ENCODE measurements at regions not wholly inside any gene's neighbourhood (a gene's known extent, or its start where the extent isn't known, plus 50 kb on each side); places are given as distances from the start of the nearest gene placed in this dataset.
A peak's percentile ranks its signal among the peaks of the same experiment; 100 is the strongest.

DNA sequence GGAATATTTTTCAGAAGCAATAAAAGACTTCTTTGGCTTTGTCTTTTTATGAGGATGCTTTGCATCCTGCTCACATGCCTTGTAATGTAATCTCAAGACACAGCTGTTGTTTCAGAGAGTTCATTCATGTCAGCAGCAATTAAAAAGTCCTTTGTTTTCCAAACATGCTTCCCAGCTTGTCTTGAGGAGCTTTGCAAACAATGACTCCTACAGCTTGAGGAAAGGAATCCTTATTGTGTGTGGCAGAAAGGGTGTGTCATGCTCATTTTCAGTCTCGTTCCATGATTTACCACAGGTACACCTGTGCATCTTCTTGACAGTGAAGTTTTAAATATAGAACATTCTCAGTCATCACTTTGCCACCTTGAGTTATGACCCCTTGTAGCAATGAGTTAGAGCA lies 139.2 kb upstream of the AADAT start (continued):
- TF ChIP-seq, protein P1, sequence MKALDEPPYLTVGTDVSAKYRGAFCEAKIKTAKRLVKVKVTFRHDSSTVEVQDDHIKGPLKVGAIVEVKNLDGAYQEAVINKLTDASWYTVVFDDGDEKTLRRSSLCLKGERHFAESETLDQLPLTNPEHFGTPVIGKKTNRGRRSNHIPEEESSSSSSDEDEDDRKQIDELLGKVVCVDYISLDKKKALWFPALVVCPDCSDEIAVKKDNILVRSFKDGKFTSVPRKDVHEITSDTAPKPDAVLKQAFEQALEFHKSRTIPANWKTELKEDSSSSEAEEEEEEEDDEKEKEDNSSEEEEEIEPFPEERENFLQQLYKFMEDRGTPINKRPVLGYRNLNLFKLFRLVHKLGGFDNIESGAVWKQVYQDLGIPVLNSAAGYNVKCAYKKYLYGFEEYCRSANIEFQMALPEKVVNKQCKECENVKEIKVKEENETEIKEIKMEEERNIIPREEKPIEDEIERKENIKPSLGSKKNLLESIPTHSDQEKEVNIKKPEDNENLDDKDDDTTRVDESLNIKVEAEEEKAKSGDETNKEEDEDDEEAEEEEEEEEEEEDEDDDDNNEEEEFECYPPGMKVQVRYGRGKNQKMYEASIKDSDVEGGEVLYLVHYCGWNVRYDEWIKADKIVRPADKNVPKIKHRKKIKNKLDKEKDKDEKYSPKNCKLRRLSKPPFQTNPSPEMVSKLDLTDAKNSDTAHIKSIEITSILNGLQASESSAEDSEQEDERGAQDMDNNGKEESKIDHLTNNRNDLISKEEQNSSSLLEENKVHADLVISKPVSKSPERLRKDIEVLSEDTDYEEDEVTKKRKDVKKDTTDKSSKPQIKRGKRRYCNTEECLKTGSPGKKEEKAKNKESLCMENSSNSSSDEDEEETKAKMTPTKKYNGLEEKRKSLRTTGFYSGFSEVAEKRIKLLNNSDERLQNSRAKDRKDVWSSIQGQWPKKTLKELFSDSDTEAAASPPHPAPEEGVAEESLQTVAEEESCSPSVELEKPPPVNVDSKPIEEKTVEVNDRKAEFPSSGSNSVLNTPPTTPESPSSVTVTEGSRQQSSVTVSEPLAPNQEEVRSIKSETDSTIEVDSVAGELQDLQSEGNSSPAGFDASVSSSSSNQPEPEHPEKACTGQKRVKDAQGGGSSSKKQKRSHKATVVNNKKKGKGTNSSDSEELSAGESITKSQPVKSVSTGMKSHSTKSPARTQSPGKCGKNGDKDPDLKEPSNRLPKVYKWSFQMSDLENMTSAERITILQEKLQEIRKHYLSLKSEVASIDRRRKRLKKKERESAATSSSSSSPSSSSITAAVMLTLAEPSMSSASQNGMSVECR (CRISPR knock-in tag; IDR thresholded peaks at IDR 0.05; ENCODE audit: borderline replicate concordance): no peak
- TF ChIP-seq NR1H2 (CRISPR knock-in tag; IDR thresholded peaks at IDR 0.05): no peak
- TF ChIP-seq ZNF219 (CRISPR knock-in tag; IDR thresholded peaks at IDR 0.05; ENCODE audit: borderline replicate concordance): no peak
- no peak for TF ChIP-seq ZNF416 (CRISPR knock-in tag; IDR thresholded peaks at IDR 0.05)
- TF ChIP-seq, protein P2, sequence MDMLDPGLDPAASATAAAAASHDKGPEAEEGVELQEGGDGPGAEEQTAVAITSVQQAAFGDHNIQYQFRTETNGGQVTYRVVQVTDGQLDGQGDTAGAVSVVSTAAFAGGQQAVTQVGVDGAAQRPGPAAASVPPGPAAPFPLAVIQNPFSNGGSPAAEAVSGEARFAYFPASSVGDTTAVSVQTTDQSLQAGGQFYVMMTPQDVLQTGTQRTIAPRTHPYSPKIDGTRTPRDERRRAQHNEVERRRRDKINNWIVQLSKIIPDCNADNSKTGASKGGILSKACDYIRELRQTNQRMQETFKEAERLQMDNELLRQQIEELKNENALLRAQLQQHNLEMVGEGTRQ (CRISPR knock-in tag; IDR thresholded peaks at IDR 0.05): no peak
- TF ChIP-seq ZMAT4 (CRISPR knock-in tag; IDR thresholded peaks at IDR 0.05): no peak
- no peak for TF ChIP-seq ZBTB21 (CRISPR knock-in tag; IDR thresholded peaks at IDR 0.05; ENCODE audit: borderline replicate concordance)
- TF ChIP-seq NR3C1 (CRISPR knock-in tag; conservative IDR thresholded peaks at IDR 0.05; ENCODE audit: low read depth): no peak
- TF ChIP-seq MYBL2 (CRISPR knock-in tag; IDR thresholded peaks at IDR 0.05): no peak
- TF ChIP-seq ATF3 (CRISPR knock-in tag; conservative IDR thresholded peaks at IDR 0.05): no peak
- TF ChIP-seq MXD4 (CRISPR knock-in tag; IDR thresholded peaks at IDR 0.05; ENCODE audit: borderline replicate concordance): no peak
- TF ChIP-seq ZNF281 (CRISPR knock-in tag; IDR thresholded peaks at IDR 0.05): no peak

- Mint-ChIP-seq H3K36me3 (no peaks in the 10 kb centered on the region), H3K27me3 (ENCODE audit: low read depth) (no peaks in the 10 kb centered on the region), H3K9me3 (no peaks in the 10 kb centered on the region; the same call in 1 of the 2 replicates), H3K4me1 (peaks cover 17% of the 10 kb centered on the region), H3K27ac (no peak overlapping the region), H3K4me3 (no peak overlapping the region)
- ChIA-PET CTCF (interaction anchor here (0.7 to 1.6 kb wide), 2 partner anchors 20 to 32 kb away, joined by 4 to 7 read pairs; no protein-coding TSS in a partner anchor), POLR2A (no interaction called here)
- DNase-seq (ENCODE audit: low spot score): no peak
- ATAC-seq: peak; percentile 60
- no peak for TF ChIP-seq CDX4 (CRISPR knock-in tag; IDR thresholded peaks at IDR 0.05; ENCODE audit: borderline replicate concordance)
- TF ChIP-seq SP1 (CRISPR knock-in tag; conservative IDR thresholded peaks at IDR 0.05): no peak
- TF ChIP-seq, protein P3, sequence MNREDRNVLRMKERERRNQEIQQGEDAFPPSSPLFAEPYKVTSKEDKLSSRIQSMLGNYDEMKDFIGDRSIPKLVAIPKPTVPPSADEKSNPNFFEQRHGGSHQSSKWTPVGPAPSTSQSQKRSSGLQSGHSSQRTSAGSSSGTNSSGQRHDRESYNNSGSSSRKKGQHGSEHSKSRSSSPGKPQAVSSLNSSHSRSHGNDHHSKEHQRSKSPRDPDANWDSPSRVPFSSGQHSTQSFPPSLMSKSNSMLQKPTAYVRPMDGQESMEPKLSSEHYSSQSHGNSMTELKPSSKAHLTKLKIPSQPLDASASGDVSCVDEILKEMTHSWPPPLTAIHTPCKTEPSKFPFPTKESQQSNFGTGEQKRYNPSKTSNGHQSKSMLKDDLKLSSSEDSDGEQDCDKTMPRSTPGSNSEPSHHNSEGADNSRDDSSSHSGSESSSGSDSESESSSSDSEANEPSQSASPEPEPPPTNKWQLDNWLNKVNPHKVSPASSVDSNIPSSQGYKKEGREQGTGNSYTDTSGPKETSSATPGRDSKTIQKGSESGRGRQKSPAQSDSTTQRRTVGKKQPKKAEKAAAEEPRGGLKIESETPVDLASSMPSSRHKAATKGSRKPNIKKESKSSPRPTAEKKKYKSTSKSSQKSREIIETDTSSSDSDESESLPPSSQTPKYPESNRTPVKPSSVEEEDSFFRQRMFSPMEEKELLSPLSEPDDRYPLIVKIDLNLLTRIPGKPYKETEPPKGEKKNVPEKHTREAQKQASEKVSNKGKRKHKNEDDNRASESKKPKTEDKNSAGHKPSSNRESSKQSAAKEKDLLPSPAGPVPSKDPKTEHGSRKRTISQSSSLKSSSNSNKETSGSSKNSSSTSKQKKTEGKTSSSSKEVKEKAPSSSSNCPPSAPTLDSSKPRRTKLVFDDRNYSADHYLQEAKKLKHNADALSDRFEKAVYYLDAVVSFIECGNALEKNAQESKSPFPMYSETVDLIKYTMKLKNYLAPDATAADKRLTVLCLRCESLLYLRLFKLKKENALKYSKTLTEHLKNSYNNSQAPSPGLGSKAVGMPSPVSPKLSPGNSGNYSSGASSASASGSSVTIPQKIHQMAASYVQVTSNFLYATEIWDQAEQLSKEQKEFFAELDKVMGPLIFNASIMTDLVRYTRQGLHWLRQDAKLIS (CRISPR knock-in tag; IDR thresholded peaks at IDR 0.05; ENCODE audit: borderline replicate concordance): no peak
- TF ChIP-seq GTF2I (CRISPR knock-in tag; conservative IDR thresholded peaks at IDR 0.05): no peak
- TF ChIP-seq, protein P4, sequence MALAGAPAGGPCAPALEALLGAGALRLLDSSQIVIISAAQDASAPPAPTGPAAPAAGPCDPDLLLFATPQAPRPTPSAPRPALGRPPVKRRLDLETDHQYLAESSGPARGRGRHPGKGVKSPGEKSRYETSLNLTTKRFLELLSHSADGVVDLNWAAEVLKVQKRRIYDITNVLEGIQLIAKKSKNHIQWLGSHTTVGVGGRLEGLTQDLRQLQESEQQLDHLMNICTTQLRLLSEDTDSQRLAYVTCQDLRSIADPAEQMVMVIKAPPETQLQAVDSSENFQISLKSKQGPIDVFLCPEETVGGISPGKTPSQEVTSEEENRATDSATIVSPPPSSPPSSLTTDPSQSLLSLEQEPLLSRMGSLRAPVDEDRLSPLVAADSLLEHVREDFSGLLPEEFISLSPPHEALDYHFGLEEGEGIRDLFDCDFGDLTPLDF (CRISPR knock-in tag; IDR thresholded peaks at IDR 0.05): no peak
- no peak for TF ChIP-seq PRDM15 (CRISPR knock-in tag; IDR thresholded peaks at IDR 0.05)
These were observed 138.2 kb upstream of the AADAT start for GRCh38 chr4:170227928-170228327.
